ENCODE measurements at regions not wholly inside any gene's neighbourhood (a gene's known extent, or its start where the extent isn't known, plus 50 kb on each side); places are given as distances from the start of the nearest gene placed in this dataset.
A peak's percentile ranks its signal among the peaks of the same experiment; 100 is the strongest.

DNA sequence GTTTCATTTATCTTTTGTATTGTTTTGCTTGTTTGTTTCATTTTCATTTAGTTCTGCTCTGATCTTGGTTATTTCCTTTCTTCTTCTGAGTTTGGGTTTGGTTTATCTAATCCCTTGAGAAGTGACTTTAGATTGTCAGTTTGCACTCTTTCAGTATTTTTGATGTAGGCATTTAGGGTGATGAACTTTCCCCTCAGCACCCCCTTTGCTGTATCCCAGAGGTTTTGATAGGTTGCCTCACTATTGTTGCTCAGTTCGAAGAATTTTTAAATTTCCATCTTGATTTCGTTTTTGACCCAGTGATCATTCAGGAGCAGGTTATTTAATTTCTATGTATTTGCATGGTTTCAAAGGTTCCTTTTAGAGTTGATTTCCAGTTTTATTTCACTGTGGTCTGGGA lies 119.6 kb upstream of the SSTR4 start (continued):
- TF ChIP-seq, protein P1, sequence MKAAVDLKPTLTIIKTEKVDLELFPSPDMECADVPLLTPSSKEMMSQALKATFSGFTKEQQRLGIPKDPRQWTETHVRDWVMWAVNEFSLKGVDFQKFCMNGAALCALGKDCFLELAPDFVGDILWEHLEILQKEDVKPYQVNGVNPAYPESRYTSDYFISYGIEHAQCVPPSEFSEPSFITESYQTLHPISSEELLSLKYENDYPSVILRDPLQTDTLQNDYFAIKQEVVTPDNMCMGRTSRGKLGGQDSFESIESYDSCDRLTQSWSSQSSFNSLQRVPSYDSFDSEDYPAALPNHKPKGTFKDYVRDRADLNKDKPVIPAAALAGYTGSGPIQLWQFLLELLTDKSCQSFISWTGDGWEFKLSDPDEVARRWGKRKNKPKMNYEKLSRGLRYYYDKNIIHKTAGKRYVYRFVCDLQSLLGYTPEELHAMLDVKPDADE (conservative IDR thresholded peaks at IDR 0.05; ENCODE audit: control insufficient read depth, low read depth, low read length) = no peak
- TF ChIP-seq ZNF778 (CRISPR knock-in tag; IDR thresholded peaks at IDR 0.05) (no peak), ZNF436 (CRISPR knock-in tag; IDR thresholded peaks at IDR 0.05) (no peak)

DNA sequence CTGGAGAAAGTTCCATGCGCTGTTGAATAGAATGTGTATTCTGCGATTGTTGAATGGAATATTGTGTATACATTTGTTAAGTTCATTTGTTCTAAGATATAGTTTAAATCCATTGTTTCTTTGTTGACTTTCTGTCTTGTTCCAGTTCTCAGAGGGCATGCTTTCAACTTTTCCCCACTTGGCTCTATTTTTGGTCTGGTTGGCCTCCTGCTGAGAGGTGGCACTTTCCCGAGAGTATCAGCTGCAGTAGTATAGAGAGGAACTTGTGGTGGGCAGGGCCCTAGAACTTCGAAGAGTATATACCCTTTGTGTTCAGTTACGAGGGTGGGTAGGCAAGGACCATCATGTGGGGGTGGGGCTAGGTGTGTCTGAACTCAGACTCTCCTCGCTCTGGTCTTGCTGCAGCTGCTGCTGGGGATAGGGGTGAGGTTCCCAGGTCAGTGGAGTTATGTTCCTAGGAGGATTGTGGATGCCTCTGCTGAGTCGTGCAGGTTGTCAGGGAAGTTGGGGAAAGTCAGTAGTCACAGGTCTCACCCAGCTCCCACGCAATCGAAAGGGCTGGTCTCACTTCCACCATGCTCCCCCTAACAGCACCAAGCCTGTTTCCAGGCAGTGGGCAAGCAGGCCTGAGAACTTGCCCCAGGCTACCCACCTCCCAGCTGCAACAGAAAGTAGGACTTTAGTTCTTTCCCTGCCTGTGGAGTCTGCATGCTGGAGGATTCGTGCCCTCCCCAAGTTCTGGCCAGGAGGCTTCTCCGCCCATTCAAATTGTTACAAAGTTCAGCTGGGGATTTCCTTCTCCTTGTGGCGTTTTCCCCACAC lies 118.9 kb upstream of the SSTR4 start:
- H3K79me2 ChIP-seq (ENCODE audit: control insufficient read depth, insufficient read depth, low read length) = no peaks in the 10 kb centered on the region
- intact Hi-C loops (cut with micrococcal nuclease) (no loop called here), in situ Hi-C loops (cut with MboI) (no loop called here)
- CTCF ChIA-PET (ENCODE audit: low intra/inter-chr PET ratio) = no interaction called here
- H3K27ac ChIP-seq (ENCODE audit: extremely low read depth, low read depth, low read length) = no peak overlapping the region
- no TSS peak for BruUV-seq (replicated peaks)
- POLR2A ChIA-PET = no interaction called here
- TF ChIP-seq ZFP36 (IDR thresholded peaks at IDR 0.05; ENCODE audit: low read depth, low read length, partially characterized antibody) = peak; percentile 79
- TF ChIP-seq TRIM28 (IDR thresholded peaks at IDR 0.05) = no peak
- H3K36me3 ChIP-seq (ENCODE audit: control insufficient read depth, insufficient read depth, low read length) = no peaks in the 10 kb centered on the region
- no peak overlapping the region for H3K4me2 ChIP-seq (ENCODE audit: insufficient read depth, low read length)
- H3K4me3 ChIP-seq = no peak overlapping the region
- H3K9me3 ChIP-seq (replicated peaks; ENCODE audit: control insufficient read depth, insufficient read depth, low read depth, low read length) = no peaks in the 10 kb centered on the region; the same call in 1 of the 2 replicates
- H3K9ac ChIP-seq (ENCODE audit: insufficient read depth in 1 of 2, low read depth in 2 of 2, low read length in 2 of 2) = no peak overlapping the region
- no peak overlapping the region for H2AFZ ChIP-seq (ENCODE audit: low read depth, low read length)
- ATAC-seq (no peak), DNase-seq (ENCODE audit: extremely low read depth in 1 of 4, low spot score in 3 of 4) (no peak), FAIRE-seq (no peak)
- H3K27me3 ChIP-seq (ENCODE audit: control insufficient read depth in 2 of 2, insufficient read depth in 2 of 2, low read length in 2 of 2) = no peaks in the 10 kb centered on the region
- H4K20me1 ChIP-seq (replicated peaks; ENCODE audit: control insufficient read depth, insufficient read depth, low read length) = no peaks in the 10 kb centered on the region
- WGBS (ENCODE audit: insufficient coverage, low coverage, missing lambda C conversion rate) = 89% methylated on average over 11 of the region's 12 CpGs
- H3K9me1 ChIP-seq (ENCODE audit: control insufficient read depth, insufficient read depth, low read length) = no peaks in the 10 kb centered on the region
- peaks cover 0 to 18% of the 10 kb centered on the region in 2 experiments; a peak in 3 of 5 replicates for H3K4me1 ChIP-seq (replicated peaks in 1 of 2; ENCODE audit: control insufficient read depth in 2 of 2, insufficient read depth in 2 of 2, low read length in 2 of 2)

Data from K562 (cell line).